AG08395 (cell line): ENCODE measurements at regions not wholly inside any gene's neighbourhood (a gene's known extent, or its start where the extent isn't known, plus 50 kb on each side); places are given as distances from the start of the nearest gene placed in this dataset.

ENCODE experiments used
- DNase-seq: peaks from one replicate; pipeline ENCODE4 v3.0.0; 2012; ENCODE audit warnings: mixed read lengths, low spot score

- DNase-seq = no peak
Observed at GRCh38 chr9:75616052-75616451, 274.4 kb upstream of the PCSK5 start.

GRCh38 chr9:75616841-75617566, 273.5 kb upstream of the PCSK5 start:
- no peak for DNase-seq

GRCh38 chr9:75623462-75623861, 267.0 kb upstream of the PCSK5 start:
- DNase-seq = no peak

GRCh38 chr9:75624998-75625397, 265.5 kb upstream of the PCSK5 start:
- DNase-seq = no peak

GRCh38 chr9:75626860-75627259, 263.6 kb upstream of the PCSK5 start:
- DNase-seq = no peak

- DNase-seq = no peak
Observed at GRCh38 chr9:75628952-75629351, 261.5 kb upstream of the PCSK5 start.

GRCh38 chr9:75633451-75634057, 256.9 kb upstream of the PCSK5 start:
- no peak for DNase-seq

- no peak for DNase-seq
Observed at GRCh38 chr9:75636427-75637045, 253.9 kb upstream of the PCSK5 start.

- no peak for DNase-seq
Observed at GRCh38 chr9:75639971-75640610, 250.4 kb upstream of the PCSK5 start.

- DNase-seq = no peak
Observed at GRCh38 chr9:75642522-75642921, 248.0 kb upstream of the PCSK5 start.

GRCh38 chr9:75644649-75645048, 245.8 kb upstream of the PCSK5 start:
- DNase-seq = no peak

GRCh38 chr9:75648034-75648433, 242.4 kb upstream of the PCSK5 start:
- DNase-seq = no peak

- DNase-seq = no peak
Observed at GRCh38 chr9:75649060-75649459, 241.4 kb upstream of the PCSK5 start.

GRCh38 chr9:75651709-75652108, 238.8 kb upstream of the PCSK5 start:
- DNase-seq = no peak

- no peak for DNase-seq
Observed at GRCh38 chr9:75653335-75653734, 237.1 kb upstream of the PCSK5 start.

- DNase-seq = no peak
Observed at GRCh38 chr9:75653750-75654149, 236.7 kb upstream of the PCSK5 start.

GRCh38 chr9:75657015-75657414, 233.5 kb upstream of the PCSK5 start:
- DNase-seq = no peak

- DNase-seq = no peak
Observed at GRCh38 chr9:75658301-75658905, 232.1 kb upstream of the PCSK5 start.

GRCh38 chr9:75664597-75664996, 225.9 kb upstream of the PCSK5 start:
- no peak for DNase-seq

- no peak for DNase-seq
Observed at GRCh38 chr9:75666856-75667554, 223.5 kb upstream of the PCSK5 start.

- no peak for DNase-seq
Observed at GRCh38 chr9:75669721-75670120, 220.8 kb upstream of the PCSK5 start.

- no peak for DNase-seq
Observed at GRCh38 chr9:75671354-75671753, 219.1 kb upstream of the PCSK5 start.
